Sigmoid colon (tissue), 4 donors: ENCODE measurements at regions not wholly inside any gene's neighbourhood (a gene's known extent, or its start where the extent isn't known, plus 50 kb on each side); places are given as distances from the start of the nearest gene placed in this dataset.

Experiments used
- CTCF ChIP-seq, 4 experiments: fragments of 450-650 bp in 3 of 4; fragments of 200-600 bp in 1 of 4; IDR thresholded peaks; one replicate each; pipeline ENCODE4 v1.5.1; 2016 to 2019; ENCODE audit warnings: antibody characterized with exemption in 4 of 4, mild to moderate bottlenecking in 3 of 4, moderate library complexity in 2 of 4
- POLR2A ChIP-seq, 2 donors: fragments of 450-650 bp; IDR thresholded peaks; one replicate each; pipeline ENCODE4 v1.6.1; 2016; ENCODE audit warnings: antibody characterized with exemption in 2 of 2, mild to moderate bottlenecking in 2 of 2, moderate library complexity in 2 of 2
- POLR2AphosphoS5 ChIP-seq, 4 donors: sonication (generic); formaldehyde crosslinking; IDR thresholded peaks; one replicate each; pipeline ENCODE4 v1.6.1; 2017; ENCODE audit warnings: antibody characterized with exemption in 4 of 4

- TF ChIP-seq POLR2A (IDR thresholded peaks at IDR 0.05) (no peak), POLR2AphosphoS5 (IDR thresholded peaks at IDR 0.05) (no peak), CTCF (IDR thresholded peaks at IDR 0.05) (no peak)
Observed at GRCh38 chr6:140731741-140732140, 1357.3 kb upstream of the CITED2 start.
